ENCODE measurements at regions not wholly inside any gene's neighbourhood (a gene's known extent, or its start where the extent isn't known, plus 50 kb on each side); places are given as distances from the start of the nearest gene placed in this dataset.

- H3K4me3 ChIP-seq = no peak overlapping the region
- no peaks in the 10 kb centered on the region for H3K36me3 ChIP-seq
- no peaks in the 10 kb centered on the region for H3K9me3 ChIP-seq
- no peak for TF ChIP-seq CTCF (IDR thresholded peaks at IDR 0.05)
- no peak for TF ChIP-seq POLR2A (IDR thresholded peaks at IDR 0.05)
- DNase-seq = no peak
- no peaks in the 10 kb centered on the region for H3K4me1 ChIP-seq
- intact Hi-C loops (cut with DNase I) = no loop called here
- WGBS, 4 donors = 61 to 75% (median 66%) methylated on average over 3 of the region's 3 CpGs
- H3K27ac ChIP-seq = no peak overlapping the region
- H3K27me3 ChIP-seq = no peaks in the 10 kb centered on the region
- no peak for ATAC-seq
Measured at GRCh38 chr4:28238876-28239275, 1378.2 kb downstream of the STIM2 start.

GRCh38 chr4:28241021-28241420 is 1380.4 kb downstream of the STIM2 start:
- Histone ChIP-seq H3K36me3 (no peaks in the 10 kb centered on the region), H3K27ac (no peak overlapping the region), H3K9me3 (no peaks in the 10 kb centered on the region), H3K4me1 (no peaks in the 10 kb centered on the region), H3K27me3 (no peaks in the 10 kb centered on the region), H3K4me3 (no peak overlapping the region)
- DNase-seq (no peak), ATAC-seq (no peak)
- WGBS, 4 donors = 56 to 74% (median 63%) methylated on average over 2 of the region's 2 CpGs
- intact Hi-C loops (cut with DNase I) = no loop called here
- no peak for TF ChIP-seq CTCF (IDR thresholded peaks at IDR 0.05)
- no peak for TF ChIP-seq POLR2A (IDR thresholded peaks at IDR 0.05)

- Histone ChIP-seq H3K9me3 (no peaks in the 10 kb centered on the region), H3K4me3 (no peak overlapping the region), H3K27me3 (no peaks in the 10 kb centered on the region), H3K4me1 (no peaks in the 10 kb centered on the region), H3K36me3 (no peaks in the 10 kb centered on the region), H3K27ac (no peak overlapping the region)
- no peak for ATAC-seq
- 92 to 100% (median 94%) methylated on average over 2 of the region's 2 CpGs for WGBS, 4 donors
- TF ChIP-seq CTCF (IDR thresholded peaks at IDR 0.05) (no peak), POLR2A (IDR thresholded peaks at IDR 0.05) (no peak)
- intact Hi-C loops (cut with DNase I) = no loop called here
- DNase-seq = no peak
Measured at GRCh38 chr4:28247805-28248204, 1387.2 kb downstream of the STIM2 start.

GRCh38 chr4:28248269-28248668 is 1387.6 kb downstream of the STIM2 start:
- no peak for ATAC-seq
- DNase-seq = no peak
- H3K27ac ChIP-seq = no peak overlapping the region
- H3K36me3 ChIP-seq = no peaks in the 10 kb centered on the region
- H3K4me1 ChIP-seq = no peaks in the 10 kb centered on the region
- no peaks in the 10 kb centered on the region for H3K27me3 ChIP-seq
- H3K4me3 ChIP-seq = no peak overlapping the region
- intact Hi-C loops (cut with DNase I) = no loop called here
- WGBS, 4 donors = 58 to 64% (median 60%) methylated on average over 4 of the region's 4 CpGs
- no peak for TF ChIP-seq POLR2A (IDR thresholded peaks at IDR 0.05)
- no peak for TF ChIP-seq CTCF (IDR thresholded peaks at IDR 0.05)
- no peaks in the 10 kb centered on the region for H3K9me3 ChIP-seq

Measured in heart left ventricle (tissue), 16 donors.